RKO (cell line): ENCODE measurements at regions not wholly inside any gene's neighbourhood (a gene's known extent, or its start where the extent isn't known, plus 50 kb on each side); places are given as distances from the start of the nearest gene placed in this dataset.

Experiments used
- DNase-seq: peaks from one replicate; pipeline ENCODE4 v3.0.0-alpha.2; 2016; ENCODE audit warnings: low spot score

- no peak for DNase-seq
These were observed 85.4 kb upstream of the CPEB4 start for GRCh38 chr5:173802670-173803165.

- no peak for DNase-seq
These were observed 83.6 kb upstream of the CPEB4 start for GRCh38 chr5:173804579-173804978.

- DNase-seq, result no peak
These were observed 81.7 kb upstream of the CPEB4 start for GRCh38 chr5:173806270-173807035.

- no peak for DNase-seq
These were observed 80.9 kb upstream of the CPEB4 start for GRCh38 chr5:173807181-173807655.

GRCh38 chr5:173808079-173808808, 79.9 kb upstream of the CPEB4 start:
- no peak for DNase-seq

GRCh38 chr5:173809014-173809413, 79.1 kb upstream of the CPEB4 start:
- no peak for DNase-seq

- no peak for DNase-seq
These were observed 75.2 kb upstream of the CPEB4 start for GRCh38 chr5:173812811-173813550.

GRCh38 chr5:173814053-173814452, 74.1 kb upstream of the CPEB4 start:
- DNase-seq, result no peak

- DNase-seq, result no peak
These were observed 72.6 kb upstream of the CPEB4 start for GRCh38 chr5:173815571-173815970.

GRCh38 chr5:173816728-173817127, 71.4 kb upstream of the CPEB4 start:
- DNase-seq, result no peak

- no peak for DNase-seq
These were observed 70.6 kb upstream of the CPEB4 start for GRCh38 chr5:173817561-173817960.

- DNase-seq, result no peak
These were observed 68.6 kb upstream of the CPEB4 start for GRCh38 chr5:173819521-173819920.

GRCh38 chr5:173823274-173823644, 64.9 kb upstream of the CPEB4 start:
- DNase-seq, result no peak

- DNase-seq, result no peak
These were observed 64.2 kb upstream of the CPEB4 start for GRCh38 chr5:173823721-173824567.

- DNase-seq, result no peak
These were observed 62.8 kb upstream of the CPEB4 start for GRCh38 chr5:173825215-173825865.

- no peak for DNase-seq
These were observed 62.1 kb upstream of the CPEB4 start for GRCh38 chr5:173826086-173826427.

GRCh38 chr5:173826428-173827350, 61.5 kb upstream of the CPEB4 start:
- DNase-seq, result no peak

GRCh38 chr5:173828952-173829351, 59.2 kb upstream of the CPEB4 start:
- no peak for DNase-seq

- peak; percentile 13 for DNase-seq
These were observed 58.3 kb upstream of the CPEB4 start for GRCh38 chr5:173829826-173830225.

GRCh38 chr5:173830421-173830820, 57.7 kb upstream of the CPEB4 start:
- no peak for DNase-seq
